Esophagus muscularis mucosa (tissue), 4 donors: ENCODE measurements at regions not wholly inside any gene's neighbourhood (a gene's known extent, or its start where the extent isn't known, plus 50 kb on each side); places are given as distances from the start of the nearest gene placed in this dataset.
A peak's percentile ranks its signal among the peaks of the same experiment; 100 is the strongest.

Experiments used
- DNase-seq: peaks from one replicate; pipeline ENCODE4 v3.0.0-alpha.2; 2017; ENCODE audit errors: extremely low spot score
- H3K27ac ChIP-seq, 4 donors: fragments of 200-600 bp; sonication (generic); replicated peaks in 1 of 4; 1 replicate in 3 of 4; 2 replicates in 1 of 4; pipeline ENCODE4 v1.5.1; 2016 to 2019; ENCODE audit warnings: mild to moderate bottlenecking in 1 of 4
- H3K27me3 ChIP-seq, 4 donors: fragments of 200-600 bp; sonication (generic); one replicate each; pipeline versions ENCODE4 v1.5.1 to v1.6.0; 2016 to 2019
- H3K36me3 ChIP-seq, 4 donors: fragments of 200-600 bp; sonication (generic); one replicate each; pipeline ENCODE4 v1.5.1; 2016 to 2019
- H3K4me1 ChIP-seq, 4 donors: fragments of 200-600 bp; sonication (generic); one replicate each; pipeline ENCODE4 v1.5.1; 2016 to 2019
- H3K4me3 ChIP-seq, 4 donors: fragments of 200-600 bp; sonication (generic); 1 replicate in 2 of 4; 2 replicates in 2 of 4; pipeline ENCODE4 v1.5.1; 2016 to 2019; ENCODE audit warnings: mild to moderate bottlenecking in 4 of 4, moderate library complexity in 1 of 4
- H3K9me3 ChIP-seq, 4 donors: fragments of 200-600 bp; sonication (generic); 1 replicate in 3 of 4; 2 replicates in 1 of 4; pipeline ENCODE4 v1.5.1; 2016 to 2019
- CTCF ChIP-seq, 3 experiments: fragments of 200-600 bp in 2 of 3; fragments of 450-650 bp in 1 of 3; sonication (generic) in 2 of 3; IDR thresholded peaks; one replicate each; pipeline ENCODE4 v1.5.1; 2017 to 2019; ENCODE audit warnings: antibody characterized with exemption in 3 of 3, mild to moderate bottlenecking in 2 of 3, moderate library complexity in 1 of 3
- EP300 ChIP-seq: sonication (generic); formaldehyde crosslinking; IDR thresholded peaks from one replicate; pipeline ENCODE4 v1.6.1; 2017; ENCODE audit warnings: antibody characterized with exemption
- POLR2A ChIP-seq: fragments of 450-650 bp; IDR thresholded peaks from one replicate; pipeline ENCODE4 v1.6.1; 2017; ENCODE audit warnings: antibody characterized with exemption, moderate library complexity, mild to moderate bottlenecking, low read depth
- POLR2AphosphoS5 ChIP-seq, 2 donors: sonication (generic); formaldehyde crosslinking; IDR thresholded peaks; one replicate each; pipeline ENCODE4 v1.6.1; 2017; ENCODE audit warnings: antibody characterized with exemption in 2 of 2
- WGBS: methylation state at CpG from one replicate; pipeline ENCODE4 v1.1.5; 2018; 5-methylcytosine and 5-hydroxymethylcytosine counted together
- intact Hi-C: fragments of 100-400 bp; cut with DNase I; formaldehyde crosslinking; loops from one replicate; pipeline ENCODE4 v1.15.1; 2023

DNA sequence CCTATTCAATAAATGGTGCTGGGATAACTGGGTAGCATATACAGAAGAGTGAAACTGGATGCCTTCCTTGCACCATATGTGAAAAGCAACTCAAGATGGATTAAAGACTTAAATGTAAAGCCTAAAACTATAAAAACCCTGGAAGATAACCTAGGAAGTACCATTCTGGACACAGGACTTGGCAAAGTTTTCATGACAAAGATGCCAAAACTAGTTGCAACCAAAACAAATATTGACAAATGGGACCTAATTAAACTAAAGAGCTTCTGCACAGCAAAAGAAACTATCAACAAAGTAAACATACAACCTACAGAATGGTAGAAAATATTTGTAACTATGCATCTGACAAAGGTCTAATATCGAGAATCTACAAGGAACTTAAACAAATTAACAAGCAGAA lies 129.1 kb upstream of the CTBP2 start:
- DNase-seq: no peak
- H3K27me3 ChIP-seq: peaks cover 0 to 30% (median 1%) of the 10 kb centered on the region in 4 donors
- no peaks in the 10 kb centered on the region for H3K9me3 ChIP-seq
- 88% methylated on average over 1 of the region's 1 CpG for WGBS
- TF ChIP-seq CTCF (IDR thresholded peaks at IDR 0.05): no peak
- TF ChIP-seq POLR2A: no peak
- TF ChIP-seq EP300: no peak
- no peak for TF ChIP-seq POLR2AphosphoS5 (IDR thresholded peaks at IDR 0.05)
- H3K4me1 ChIP-seq: no peaks in the 10 kb centered on the region
- no peak overlapping the region for H3K4me3 ChIP-seq
- intact Hi-C loops: no loop called here
- H3K36me3 ChIP-seq: no peaks in the 10 kb centered on the region
- no peak overlapping the region for H3K27ac ChIP-seq

DNA sequence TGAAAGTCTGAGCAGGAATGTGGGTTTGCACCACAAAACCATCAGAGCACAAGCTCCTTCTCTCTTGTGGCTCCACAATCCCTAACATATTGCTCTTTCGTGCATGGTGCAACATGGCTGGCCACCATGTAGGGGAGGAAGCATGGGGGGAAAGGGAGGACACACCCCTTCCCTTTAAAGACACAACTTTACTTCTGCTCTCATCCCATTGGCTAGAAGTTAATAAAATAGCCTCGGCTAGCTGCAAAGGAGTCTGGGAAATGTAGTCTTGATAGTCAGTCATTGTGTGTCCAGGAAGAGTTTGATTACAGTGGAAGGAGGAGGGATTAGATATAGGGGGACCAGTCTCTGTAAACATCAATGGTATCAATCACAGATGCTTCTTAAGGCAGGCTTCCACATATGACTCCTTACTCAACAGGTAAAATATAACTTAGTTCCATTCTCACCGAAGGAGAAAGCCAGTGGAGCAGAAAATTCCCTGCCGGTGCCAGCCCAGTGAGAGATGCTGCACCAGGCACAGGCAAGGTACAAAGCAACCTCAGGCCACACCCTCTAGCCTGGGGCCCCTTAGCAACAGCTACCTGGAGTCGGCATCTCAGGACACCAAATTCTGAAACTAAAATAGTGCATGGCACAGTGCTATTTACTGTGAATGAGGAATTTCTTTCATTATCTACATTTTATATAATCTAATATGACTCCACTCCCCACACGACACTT lies 124.7 kb upstream of the CTBP2 start:
- WGBS: 78% methylated on average over 6 of the region's 6 CpGs
- intact Hi-C loops: no loop called here
- H3K4me1 ChIP-seq: no peaks in the 10 kb centered on the region
- no peaks in the 10 kb centered on the region for H3K9me3 ChIP-seq
- no peak overlapping the region for H3K27ac ChIP-seq
- peaks cover 0 to 34% (median 1%) of the 10 kb centered on the region in 4 donors for H3K27me3 ChIP-seq
- no peak overlapping the region for H3K4me3 ChIP-seq
- no peak for TF ChIP-seq CTCF (IDR thresholded peaks at IDR 0.05)
- no peak for TF ChIP-seq EP300
- no peak for TF ChIP-seq POLR2A
- TF ChIP-seq POLR2AphosphoS5 (IDR thresholded peaks at IDR 0.05): no peak
- DNase-seq: peak; percentile 39
- no peaks in the 10 kb centered on the region for H3K36me3 ChIP-seq

DNA sequence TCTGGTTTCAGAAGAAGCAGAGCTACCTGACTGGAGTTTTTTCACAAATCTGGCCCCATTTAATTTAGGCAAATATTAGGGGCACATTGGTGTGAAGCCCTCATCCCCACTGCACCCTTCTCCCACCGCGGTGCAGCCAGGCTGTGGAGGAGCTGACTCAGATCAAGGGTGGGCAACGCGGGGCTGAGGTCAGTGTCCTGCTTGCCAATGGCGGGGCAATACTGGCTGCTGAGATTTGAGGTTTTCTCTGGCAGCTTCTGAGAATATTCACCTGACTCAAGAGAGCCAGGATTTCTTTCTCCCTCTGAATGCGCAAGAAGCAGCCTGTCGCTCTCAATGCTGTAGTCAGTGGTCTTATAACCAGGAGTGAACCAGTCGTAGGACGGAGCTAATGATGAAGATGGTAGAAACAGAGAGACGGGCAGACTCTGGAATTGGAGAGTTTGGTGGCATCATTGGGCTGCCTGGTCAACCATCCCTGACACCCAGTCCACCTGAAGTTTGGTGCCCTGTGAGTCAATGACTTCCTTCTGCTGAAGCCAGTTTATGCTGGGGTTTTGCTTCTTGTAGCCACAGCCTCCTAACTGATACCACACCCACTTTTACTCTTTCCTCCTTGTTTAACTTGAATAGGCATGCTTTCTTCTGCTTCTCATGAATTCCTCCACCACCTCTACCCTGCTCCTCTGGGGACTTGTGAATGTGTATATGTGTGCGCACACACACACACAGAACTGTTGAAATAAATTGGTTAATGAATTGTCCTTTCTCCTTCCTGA lies 123.7 kb upstream of the CTBP2 start:
- Histone ChIP-seq H3K9me3 (no peaks in the 10 kb centered on the region), H3K4me3 (no peak overlapping the region), H3K4me1 (no peaks in the 10 kb centered on the region), H3K27me3 (peaks cover 0 to 34% (median 1%) of the 10 kb centered on the region in 4 donors), H3K27ac (no peak overlapping the region), H3K36me3 (no peaks in the 10 kb centered on the region)
- WGBS: 89% methylated on average over 10 of the region's 11 CpGs
- intact Hi-C loops: no loop called here
- peak; percentile 64 for DNase-seq
- TF ChIP-seq POLR2AphosphoS5 (IDR thresholded peaks at IDR 0.05) (no peak), POLR2A (no peak), CTCF (IDR thresholded peaks at IDR 0.05) (no peak), EP300 (no peak)

DNA sequence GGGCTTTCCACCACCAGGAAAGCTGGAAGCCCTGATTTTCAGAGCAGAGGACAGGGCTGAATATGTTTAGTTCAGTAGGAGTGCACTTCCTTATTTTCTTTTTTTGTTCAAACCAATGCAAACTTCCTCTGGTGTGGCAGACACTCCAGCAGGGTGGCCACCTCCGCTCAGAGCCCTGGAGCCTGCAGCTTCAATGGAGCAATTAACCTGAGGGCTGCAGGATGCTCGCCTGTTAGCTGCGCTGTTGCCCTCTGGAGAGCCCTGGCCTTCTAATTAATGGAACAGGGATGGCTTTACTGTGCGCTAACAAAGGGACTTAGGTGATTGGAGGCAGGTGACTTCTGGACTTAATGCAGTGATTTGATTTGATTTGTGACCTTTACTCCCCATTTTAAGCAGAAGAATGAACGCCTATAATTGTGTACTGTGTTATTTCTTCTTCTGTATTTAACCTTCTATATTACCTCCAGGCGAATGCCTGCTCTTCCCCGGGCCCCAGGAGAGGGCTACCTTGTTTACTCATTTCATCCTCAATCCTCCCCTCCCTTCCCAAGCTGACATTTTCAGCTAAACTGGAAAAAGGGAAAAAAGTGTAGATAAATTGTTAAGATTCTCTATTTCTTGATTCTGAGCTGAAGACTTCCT lies 123.0 kb upstream of the CTBP2 start:
- Histone ChIP-seq H3K27ac (no peak overlapping the region), H3K36me3 (no peaks in the 10 kb centered on the region), H3K27me3 (peaks cover 0 to 27% (median 1%) of the 10 kb centered on the region in 4 donors), H3K4me1 (no peaks in the 10 kb centered on the region), H3K9me3 (no peaks in the 10 kb centered on the region), H3K4me3 (no peak overlapping the region)
- no peak for DNase-seq
- intact Hi-C loops: no loop called here
- TF ChIP-seq EP300 (no peak), CTCF (IDR thresholded peaks at IDR 0.05) (no peak), POLR2AphosphoS5 (IDR thresholded peaks at IDR 0.05) (no peak), POLR2A (no peak)
- 66% methylated on average over 7 of the region's 7 CpGs for WGBS
